HG02763 (cell line): ENCODE measurements at regions not wholly inside any gene's neighbourhood (a gene's known extent, or its start where the extent isn't known, plus 50 kb on each side); places are given as distances from the start of the nearest gene placed in this dataset.
"Not testable (repeated sequence)": the region's sequence is repeated elsewhere in the genome, so short reads cannot be mapped to it uniquely, and the experiment has no call there.

Source experiments
- ATAC-seq: cut with Tn5 transposase; IDR thresholded peaks from one replicate; pipeline ENCODE4 v1.9.1; 2021; ENCODE audit warnings: mild to moderate bottlenecking, moderate library complexity; ENCODE audit not compliant: unreplicated experiment

GRCh38 chr11:15686259-15686658 is 571.5 kb downstream of the INSC start:
- not testable (repeated sequence) for ATAC-seq

- no peak for ATAC-seq
Measured at GRCh38 chr11:15687342-15687741, 572.6 kb downstream of the INSC start.

- ATAC-seq = no peak
Measured at GRCh38 chr11:15688351-15688792, 573.6 kb downstream of the INSC start.

GRCh38 chr11:15690320-15690719 is 575.6 kb downstream of the INSC start:
- no peak for ATAC-seq

- ATAC-seq = peak; percentile 61
Measured at GRCh38 chr11:15692739-15693138, 578.0 kb downstream of the INSC start.

- no peak for ATAC-seq
Measured at GRCh38 chr11:15695096-15695721, 580.5 kb downstream of the INSC start.

- no peak for ATAC-seq
Measured at GRCh38 chr11:15696069-15696468, 581.3 kb downstream of the INSC start.

- no peak for ATAC-seq
Measured at GRCh38 chr11:15697437-15698236, 582.9 kb downstream of the INSC start.

- ATAC-seq = no peak
Measured at GRCh38 chr11:15698855-15699254, 584.1 kb downstream of the INSC start.

GRCh38 chr11:15699978-15700377 is 585.3 kb downstream of the INSC start:
- no peak for ATAC-seq

- no peak for ATAC-seq
Measured at GRCh38 chr11:15700456-15700855, 585.7 kb downstream of the INSC start.

GRCh38 chr11:15704064-15704463 is 589.3 kb downstream of the INSC start:
- no peak for ATAC-seq

GRCh38 chr11:15704556-15704955 is 589.8 kb downstream of the INSC start:
- no peak for ATAC-seq

GRCh38 chr11:15705891-15706290 is 591.2 kb downstream of the INSC start:
- no peak for ATAC-seq

- ATAC-seq = no peak
Measured at GRCh38 chr11:15707194-15707593, 592.5 kb downstream of the INSC start.

- ATAC-seq = no peak
Measured at GRCh38 chr11:15707971-15708370, 593.2 kb downstream of the INSC start.

GRCh38 chr11:15710580-15711275 is 596.0 kb downstream of the INSC start:
- no peak for ATAC-seq

- no peak for ATAC-seq
Measured at GRCh38 chr11:15711311-15711710, 596.6 kb downstream of the INSC start.

GRCh38 chr11:15714641-15715399 is 600.1 kb downstream of the INSC start:
- ATAC-seq = no peak

GRCh38 chr11:15716550-15716949 is 601.8 kb downstream of the INSC start:
- no peak for ATAC-seq

- no peak for ATAC-seq
Measured at GRCh38 chr11:15720460-15720859, 605.7 kb downstream of the INSC start.
